HEK293T (cell line): ENCODE measurements at regions not wholly inside any gene's neighbourhood (a gene's known extent, or its start where the extent isn't known, plus 50 kb on each side); places are given as distances from the start of the nearest gene placed in this dataset.

ENCODE experiments used
- ARNT ChIP-seq: fragments of 450-650 bp; IDR thresholded peaks from 2 replicates; pipeline ENCODE4 v1.6.1; 2017; ENCODE audit warnings: mild to moderate bottlenecking
- BHLHE40 ChIP-seq: fragments of 450-650 bp; IDR thresholded peaks from 2 replicates; pipeline ENCODE4 v1.6.1; 2016; ENCODE audit warnings: mild to moderate bottlenecking, moderate library complexity, borderline replicate concordance
- FOXM1 ChIP-seq: fragments of 450-650 bp; IDR thresholded peaks from 2 replicates; pipeline ENCODE4 v1.6.1; 2017; ENCODE audit warnings: mild to moderate bottlenecking, borderline replicate concordance
- L3MBTL2 ChIP-seq: fragments of 450-650 bp; conservative IDR thresholded peaks from 2 replicates; pipeline ENCODE4 v1.6.1; 2016; ENCODE audit warnings: mild to moderate bottlenecking
- LEF1 ChIP-seq: fragments of 450-650 bp; IDR thresholded peaks from 2 replicates; pipeline ENCODE4 v1.6.1; 2017; ENCODE audit warnings: mild to moderate bottlenecking, borderline replicate concordance
- PKNOX1 ChIP-seq: fragments of 450-650 bp; IDR thresholded peaks from 2 replicates; pipeline ENCODE4 v1.6.1; 2016
- SP1 ChIP-seq: fragments of 450-650 bp; IDR thresholded peaks from 2 replicates; pipeline ENCODE4 v1.6.1; 2017
- SUZ12 ChIP-seq: fragments of 450-650 bp; IDR thresholded peaks from 2 replicates; pipeline ENCODE4 v1.6.1; 2016; ENCODE audit warnings: mild to moderate bottlenecking
- TARDBP ChIP-seq: fragments of 450-650 bp; IDR thresholded peaks from 2 replicates; pipeline ENCODE4 v1.6.1; 2016

- no peak for TF ChIP-seq TARDBP
- no peak for TF ChIP-seq PKNOX1
- no peak for TF ChIP-seq FOXM1
- TF ChIP-seq ARNT: no peak
- TF ChIP-seq LEF1: no peak
- TF ChIP-seq SUZ12: no peak
- TF ChIP-seq BHLHE40: no peak
- TF ChIP-seq SP1: no peak
- no peak for TF ChIP-seq L3MBTL2
These were observed 112.8 kb upstream of the ATF7IP start for GRCh38 chr12:14252697-14253096.
